ENCODE measurements at regions not wholly inside any gene's neighbourhood (a gene's known extent, or its start where the extent isn't known, plus 50 kb on each side); places are given as distances from the start of the nearest gene placed in this dataset.

DNA sequence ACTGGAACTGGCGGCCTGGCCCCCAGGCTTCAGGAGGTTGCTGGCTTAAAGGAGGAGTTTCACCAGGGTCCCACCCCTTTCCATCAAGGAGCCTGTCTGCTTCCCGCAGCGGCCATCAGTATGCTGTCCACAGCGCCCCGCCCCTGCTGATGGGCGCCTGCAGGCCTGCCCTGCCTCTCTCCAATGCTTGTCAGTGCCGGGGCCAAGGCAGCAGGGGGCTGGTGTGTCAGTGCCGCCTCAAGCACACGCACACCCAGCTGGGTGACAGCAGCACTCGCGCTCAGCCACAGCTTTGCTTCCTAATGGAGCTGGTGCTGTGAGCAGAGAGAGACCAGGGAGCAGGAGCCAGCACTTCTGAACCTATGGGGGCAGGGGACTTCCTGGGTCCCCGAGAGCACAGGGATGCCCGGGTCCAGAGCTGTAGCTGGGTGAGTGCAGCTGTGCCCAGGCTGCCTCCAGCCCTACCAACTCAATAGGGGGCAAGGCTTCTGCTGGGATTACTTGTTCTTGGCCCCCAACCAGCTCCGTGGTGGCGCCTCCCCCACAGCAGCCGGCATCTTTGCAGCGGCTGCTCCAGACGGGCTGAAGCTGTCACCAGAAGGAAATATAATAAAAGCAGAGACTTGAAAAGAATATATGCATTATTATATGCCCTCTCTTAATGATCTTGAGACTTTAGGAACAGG lies 377.2 kb upstream of the LRATD1 start:
- Histone ChIP-seq H2BK5ac (ENCODE audit: insufficient read length, low read length) (no peak overlapping the region), H3K23ac (ENCODE audit: insufficient read length, low read depth, low read length) (no peak overlapping the region), H2BK12ac (ENCODE audit: insufficient read length, low read depth, low read length) (no peak overlapping the region), H3K18ac (ENCODE audit: insufficient read length, low read depth, low read length) (no peak overlapping the region), H3K79me1 (ENCODE audit: insufficient read depth, low read depth, low read length, poor library complexity, severe bottlenecking) (no peaks in the 10 kb centered on the region), H3K9me3 (ENCODE audit: control insufficient read depth, low read depth, low read length) (no peaks in the 10 kb centered on the region), H3K4me1 (ENCODE audit: insufficient read depth, low read length) (no peaks in the 10 kb centered on the region), H4K20me1 (ENCODE audit: control insufficient read depth, insufficient read depth, insufficient read length) (no peaks in the 10 kb centered on the region), H3K23me2 (ENCODE audit: insufficient read length, low read depth, low read length, poor library complexity, severe bottlenecking) (no peaks in the 10 kb centered on the region), H4K5ac (ENCODE audit: insufficient read length, low read depth, low read length) (no peak overlapping the region), H4K8ac (replicated peaks; ENCODE audit: insufficient read length, low read depth, low read length) (no peak overlapping the region), H4K91ac (ENCODE audit: insufficient read length, low read depth, low read length) (no peak overlapping the region), H3K9ac (ENCODE audit: extremely low read depth, insufficient read length, low read length) (no peak overlapping the region), H2BK20ac (ENCODE audit: low read depth, low read length, poor library complexity, severe bottlenecking) (no peak overlapping the region), H3K56ac (ENCODE audit: insufficient read length, low read depth, low read length) (no peak overlapping the region), H2AK5ac (ENCODE audit: insufficient read length, low read length) (no peak overlapping the region), H3K4ac (ENCODE audit: low read depth, low read length) (no peak overlapping the region), H2AFZ (ENCODE audit: low read length) (no peak overlapping the region), H2BK15ac (ENCODE audit: low read depth, low read length) (no peak overlapping the region), H3K27ac (ENCODE audit: insufficient read length, low read depth, low read length) (no peak overlapping the region), H2BK120ac (ENCODE audit: low read depth, low read length, poor library complexity, severe bottlenecking) (no peak overlapping the region), H3T11ph (ENCODE audit: low read length) (no peak overlapping the region), H3K4me2 (ENCODE audit: insufficient read depth, insufficient read length, low read length) (no peak overlapping the region), H3K79me2 (ENCODE audit: insufficient read depth, low read length) (no peaks in the 10 kb centered on the region), H3K14ac (ENCODE audit: insufficient read depth, low read length) (no peak overlapping the region), H3K27me3 (ENCODE audit: insufficient read depth, low read length) (no peaks in the 10 kb centered on the region)
- no peak overlapping the region; a peak in 1 of 7 replicates for H3K27ac Mint-ChIP-seq
- H3K9me3 Mint-ChIP-seq, result peaks cover 3 to 7% of the 10 kb centered on the region in 2 experiments; a peak in 3 of 5 replicates
- TF ChIP-seq, protein P1, sequence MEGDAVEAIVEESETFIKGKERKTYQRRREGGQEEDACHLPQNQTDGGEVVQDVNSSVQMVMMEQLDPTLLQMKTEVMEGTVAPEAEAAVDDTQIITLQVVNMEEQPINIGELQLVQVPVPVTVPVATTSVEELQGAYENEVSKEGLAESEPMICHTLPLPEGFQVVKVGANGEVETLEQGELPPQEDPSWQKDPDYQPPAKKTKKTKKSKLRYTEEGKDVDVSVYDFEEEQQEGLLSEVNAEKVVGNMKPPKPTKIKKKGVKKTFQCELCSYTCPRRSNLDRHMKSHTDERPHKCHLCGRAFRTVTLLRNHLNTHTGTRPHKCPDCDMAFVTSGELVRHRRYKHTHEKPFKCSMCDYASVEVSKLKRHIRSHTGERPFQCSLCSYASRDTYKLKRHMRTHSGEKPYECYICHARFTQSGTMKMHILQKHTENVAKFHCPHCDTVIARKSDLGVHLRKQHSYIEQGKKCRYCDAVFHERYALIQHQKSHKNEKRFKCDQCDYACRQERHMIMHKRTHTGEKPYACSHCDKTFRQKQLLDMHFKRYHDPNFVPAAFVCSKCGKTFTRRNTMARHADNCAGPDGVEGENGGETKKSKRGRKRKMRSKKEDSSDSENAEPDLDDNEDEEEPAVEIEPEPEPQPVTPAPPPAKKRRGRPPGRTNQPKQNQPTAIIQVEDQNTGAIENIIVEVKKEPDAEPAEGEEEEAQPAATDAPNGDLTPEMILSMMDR (conservative IDR thresholded peaks at IDR 0.05), result no peak
- H3K27me3 Mint-ChIP-seq (ENCODE audit: low read depth), result peaks cover 2% of the 10 kb centered on the region; the same call in 1 of the 2 replicates
- peak; percentile 92 for DNase-seq
- H3K36me3 Mint-ChIP-seq (ENCODE audit: insufficient read depth in 1 of 3, low read depth in 3 of 3), result peaks cover 0 to 3% (median 0%) of the 10 kb centered on the region in 3 experiments; a peak in 1 of 7 replicates
- WGBS (ENCODE audit: extremely low coverage, insufficient read length, low lambda C conversion rate), result no CpG with 5 or more reads among the region's 18 CpGs
- no peak overlapping the region for H3K4me3 Mint-ChIP-seq
- peaks cover 7 to 11% of the 10 kb centered on the region in 2 experiments; a peak in 2 of 4 replicates for H3K4me1 Mint-ChIP-seq
